IMR-90 (cell line): ENCODE measurements at regions not wholly inside any gene's neighbourhood (a gene's known extent, or its start where the extent isn't known, plus 50 kb on each side); places are given as distances from the start of the nearest gene placed in this dataset.

Experiments used
- ATAC-seq: fragments of 200-7000 bp; cut with Tn5 transposase; 2 replicates; pipeline ENCODE4 v1.9.1; 2020; ENCODE audit warnings: low read depth, mild to moderate bottlenecking, moderate library complexity
- BruUV-seq: library from RNA; stranded (reverse); fragments of 400-500 nt; replicated peaks from 2 replicates; lab custom pipeline; 2021; lab: Mats Ljungman, UMichigan
- CTCF ChIA-PET: fragments of 300-600 bp; formaldehyde crosslinking; extraction: SDS; loops from one replicate; lab custom pipeline; 2021; ENCODE audit warnings: antibody characterized with exemption; lab: Yijun Ruan, JAX
- POLR2A ChIA-PET: fragments of 300-600 bp; sonication (Branson Sonifier 250); formaldehyde crosslinking; loops from one replicate; lab custom pipeline; 2022; ENCODE audit warnings: antibody characterized with exemption; ENCODE audit not compliant: unreplicated experiment; lab: Charles Lee
- DNase-seq: peaks from one replicate; pipeline ENCODE4 v3.0.0; 2013
- H2AFZ ChIP-seq: replicated peaks from 2 replicates; pipeline ENCODE3; 2013; ENCODE audit warnings: low read length, mild to moderate bottlenecking; ENCODE audit not compliant: poor library complexity
- H2AK5ac ChIP-seq: 2 replicates; pipeline ENCODE4 v1.6.1; 2013; ENCODE audit warnings: low read depth, low read length, inconsistent platforms
- H2AK9ac ChIP-seq: replicated peaks from 2 replicates; pipeline ENCODE3; 2013; ENCODE audit warnings: mild to moderate bottlenecking, low read depth, low read length, moderate library complexity; ENCODE audit not compliant: poor library complexity
- H2BK120ac ChIP-seq: 2 replicates; pipeline ENCODE4 v1.6.1; 2013; ENCODE audit warnings: low read depth, low read length, inconsistent platforms
- H2BK15ac ChIP-seq: 3 replicates; pipeline ENCODE4 v1.6.1; 2013; ENCODE audit warnings: low read depth, low read length, inconsistent platforms
- H2BK20ac ChIP-seq: 2 replicates; pipeline ENCODE4 v1.6.1; 2013; ENCODE audit warnings: low read depth, mild to moderate bottlenecking, inconsistent platforms, low read length, moderate library complexity
- H2BK5ac ChIP-seq: 2 replicates; pipeline ENCODE4 v1.6.1; 2013; ENCODE audit warnings: mild to moderate bottlenecking, low read depth, low read length, inconsistent platforms; ENCODE audit not compliant: poor library complexity, severe bottlenecking
- H3K14ac ChIP-seq: replicated peaks from 2 replicates; pipeline ENCODE4 v1.6.1; 2013; ENCODE audit warnings: low read depth, low read length, inconsistent platforms
- H3K18ac ChIP-seq: 2 replicates; pipeline ENCODE4 v1.6.1; 2013; ENCODE audit warnings: low read depth, low read length, control low read depth
- H3K23ac ChIP-seq: 2 replicates; pipeline ENCODE4 v1.6.1; 2013; ENCODE audit warnings: low read depth, low read length, inconsistent platforms
- H3K27ac ChIP-seq: 2 replicates; pipeline ENCODE4 v1.5.1; 2013; ENCODE audit warnings: mild to moderate bottlenecking, control low read depth, low read length; ENCODE audit not compliant: insufficient read depth
- H3K27me3 ChIP-seq: 2 replicates; pipeline ENCODE4 v1.6.1; 2013; ENCODE audit warnings: low read length; ENCODE audit not compliant: control insufficient read depth, insufficient read depth
- H3K36me3 ChIP-seq: 2 replicates; pipeline ENCODE4 v1.6.1; 2013; ENCODE audit warnings: low read length, mixed read lengths; ENCODE audit not compliant: control insufficient read depth, insufficient read depth
- H3K4ac ChIP-seq: 2 replicates; pipeline ENCODE4 v1.6.1; 2013; ENCODE audit warnings: low read depth, low read length, inconsistent platforms
- H3K4me1 ChIP-seq: 2 replicates; pipeline ENCODE4 v1.6.1; 2013; ENCODE audit warnings: low read length, mixed read lengths; ENCODE audit not compliant: control insufficient read depth, insufficient read depth
- H3K4me2 ChIP-seq: 2 replicates; pipeline ENCODE4 v1.6.1; 2013; ENCODE audit warnings: low read depth, mild to moderate bottlenecking, control low read depth, low read length, moderate library complexity
- H3K4me3 ChIP-seq: 2 replicates; pipeline ENCODE4 v1.5.1; 2013; ENCODE audit warnings: low read depth, mild to moderate bottlenecking, control low read depth, low read length, moderate library complexity; ENCODE audit not compliant: insufficient read depth
- H3K56ac ChIP-seq: 2 replicates; pipeline ENCODE4 v1.6.1; 2013; ENCODE audit warnings: low read length, inconsistent platforms; ENCODE audit not compliant: insufficient read depth; ENCODE audit errors: extremely low read depth
- H3K79me1 ChIP-seq, 2 experiments: 2 replicates each; pipeline ENCODE4 v1.6.1; 2013; ENCODE audit warnings: low read length in 2 of 2, inconsistent platforms in 1 of 2, low read depth in 1 of 2
- H3K9ac ChIP-seq: 2 replicates; pipeline ENCODE4 v1.6.1; 2013; ENCODE audit warnings: low read depth, low read length, control low read depth
- H3K9me1 ChIP-seq: 2 replicates; pipeline ENCODE4 v1.6.1; 2013; ENCODE audit warnings: low read length, inconsistent platforms; ENCODE audit not compliant: insufficient read depth
- H3K9me3 ChIP-seq: 2 replicates; pipeline ENCODE4 v1.6.1; 2013; ENCODE audit warnings: low read length; ENCODE audit not compliant: control insufficient read depth, insufficient read depth
- H4K20me1 ChIP-seq: 2 replicates; pipeline ENCODE4 v1.6.1; 2013; ENCODE audit warnings: low read length, inconsistent platforms; ENCODE audit not compliant: insufficient read depth
- H4K5ac ChIP-seq: 2 replicates; pipeline ENCODE4 v1.6.1; 2013; ENCODE audit warnings: mild to moderate bottlenecking, low read depth, low read length, control low read depth
- H4K8ac ChIP-seq, 2 experiments: 2 replicates each; pipeline ENCODE4 v1.6.1; 2013; ENCODE audit warnings: low read depth in 2 of 2, low read length in 2 of 2, control low read depth in 1 of 2, inconsistent platforms in 1 of 2
- H4K91ac ChIP-seq: 2 replicates; pipeline ENCODE4 v1.6.1; 2013; ENCODE audit warnings: low read depth, low read length, inconsistent platforms; ENCODE audit not compliant: insufficient read depth
- BHLHE40 ChIP-seq: fragments of 150-350 bp; IDR thresholded peaks from 2 replicates; pipeline ENCODE4 v1.6.1; 2016; ENCODE audit warnings: mild to moderate bottlenecking, low read depth, low read length
- POLR2A ChIP-seq: IDR thresholded peaks from 2 replicates; pipeline ENCODE4 v1.6.1; 2012; ENCODE audit warnings: mild to moderate bottlenecking, low read depth, low read length
- RAD21 ChIP-seq: IDR thresholded peaks from 2 replicates; pipeline ENCODE4 v1.6.1; 2012; ENCODE audit warnings: low read length, improper control_type of control experiment
- WGBS, 2 experiments: methylation state at CpG; one replicate each; pipeline versions ENCODE4 v1.1.5 to v1.1.7; 2013; ENCODE audit warnings: missing lambda C conversion rate in 2 of 2; ENCODE audit not compliant: insufficient read length in 1 of 2; ENCODE audit errors: extremely low coverage in 2 of 2; 5-methylcytosine and 5-hydroxymethylcytosine counted together
- dilution Hi-C: fragments of 300-500 bp; cut with HindIII; formaldehyde crosslinking; loops from one replicate; pipeline ENCODE4 v1.14.3; 2018; ENCODE audit warnings: low sequenced_read_pairs; ENCODE audit not compliant: unreplicated experiment
- in situ Hi-C: fragments of 300-500 bp; cut with MboI; formaldehyde crosslinking; loops from 3 replicates; pipeline ENCODE4 v1.14.3; 2019; ENCODE audit warnings: low sequenced_read_pairs, inconsistent platforms, mixed read lengths
- intact Hi-C: fragments of 100-400 bp; cut with micrococcal nuclease; formaldehyde crosslinking; loops from 2 replicates; pipeline ENCODE4 v1.10.0; 2022

GRCh38 chr10:125419831-125420230 lies 259.5 kb upstream of the CTBP2 start:
- CTCF ChIA-PET: no interaction called here
- BruUV-seq: no TSS peak
- no peaks in the 10 kb centered on the region for H4K20me1 ChIP-seq
- 0 out of 2 replicates have a peak, but pooled peaks cover 2% of the 10 kb centered on the region for H3K9me1 ChIP-seq
- no peak overlapping the region for H3K4me2 ChIP-seq
- no peaks in the 10 kb centered on the region for H3K4me1 ChIP-seq
- dilution Hi-C loops: no loop called here
- H3K4ac ChIP-seq: no peak overlapping the region
- H4K91ac ChIP-seq: no peak overlapping the region
- H2BK5ac ChIP-seq: no peak overlapping the region
- no peak overlapping the region for H3K56ac ChIP-seq
- H3K18ac ChIP-seq: no peak overlapping the region
- in situ Hi-C loops: no loop called here
- no peak overlapping the region for H3K23ac ChIP-seq
- H3K9me3 ChIP-seq: no peaks in the 10 kb centered on the region; the same call in 1 of the 2 replicates
- no peak overlapping the region for H2AK9ac ChIP-seq
- H2BK20ac ChIP-seq: no peak overlapping the region
- DNase-seq (no peak), ATAC-seq (no peak)
- WGBS, 2 experiments: 83% methylated on average over 6 of the region's 8 CpGs; no CpG with 5 or more reads in 1 of the 2 experiments
- H2BK120ac ChIP-seq: no peak overlapping the region
- no peak overlapping the region for H2AK5ac ChIP-seq
- no peak overlapping the region for H4K8ac ChIP-seq
- intact Hi-C loops: no loop called here
- H3K9ac ChIP-seq: no peak overlapping the region
- no peaks in the 10 kb centered on the region for H3K79me1 ChIP-seq
- H2AFZ ChIP-seq: no peak overlapping the region
- TF ChIP-seq POLR2A: no peak
- no peak for TF ChIP-seq BHLHE40
- no peak for TF ChIP-seq RAD21
- no peak overlapping the region for H2BK15ac ChIP-seq
- POLR2A ChIA-PET: no interaction called here
- no peak overlapping the region for H4K5ac ChIP-seq
- no peak overlapping the region for H3K4me3 ChIP-seq
- H3K27ac ChIP-seq: no peak overlapping the region
- peaks cover 5% of the 10 kb centered on the region for H3K27me3 ChIP-seq
- H3K14ac ChIP-seq: no peak overlapping the region
- H3K36me3 ChIP-seq: no peaks in the 10 kb centered on the region
